Prostate gland (tissue), 2 donors: ENCODE measurements at regions not wholly inside any gene's neighbourhood (a gene's known extent, or its start where the extent isn't known, plus 50 kb on each side); places are given as distances from the start of the nearest gene placed in this dataset.

Experiments used
- DNase-seq: peaks from one replicate; pipeline ENCODE4 v3.0.0-alpha.2; 2019; ENCODE audit warnings: low spot score
- H3K27ac ChIP-seq, 2 donors: fragments of 200-600 bp; sonication (generic); 2 replicates each; pipeline ENCODE4 v1.5.1; 2017 to 2019
- H3K27me3 ChIP-seq: fragments of 200-600 bp; sonication (generic); replicated peaks from 2 replicates; pipeline ENCODE4 v1.5.1; 2019; ENCODE audit not compliant: insufficient read depth
- H3K36me3 ChIP-seq, 2 donors: fragments of 200-600 bp; sonication (generic); 1 replicate in 1 of 2; 2 replicates in 1 of 2; pipeline versions ENCODE4 v1.5.1 to v1.8.1; 2017 to 2019
- H3K4me1 ChIP-seq: fragments of 200-600 bp; sonication (generic); replicated peaks from 2 replicates; pipeline ENCODE4 v1.5.1; 2019
- H3K4me3 ChIP-seq, 2 donors: fragments of 200-600 bp; sonication (generic); 2 replicates each; pipeline ENCODE4 v1.5.1; 2017 to 2019
- H3K9me3 ChIP-seq: fragments of 200-600 bp; sonication (generic); 2 replicates; pipeline ENCODE4 v1.5.1; 2017
- CTCF ChIP-seq, 4 experiments: fragments of 200-600 bp in 2 of 4; fragments of 450-650 bp in 2 of 4; sonication (generic) in 2 of 4; IDR thresholded peaks; 1 replicate in 3 of 4; 2 replicates in 1 of 4; pipeline ENCODE4 v1.5.1; 2016 to 2019; ENCODE audit warnings: antibody characterized with exemption in 4 of 4, mild to moderate bottlenecking in 2 of 4, moderate library complexity in 2 of 4
- POLR2A ChIP-seq: fragments of 450-650 bp; IDR thresholded peaks from one replicate; pipeline ENCODE4 v1.6.1; 2016; ENCODE audit warnings: antibody characterized with exemption, mild to moderate bottlenecking
- POLR2AphosphoS5 ChIP-seq: sonication (generic); formaldehyde crosslinking; IDR thresholded peaks from one replicate; pipeline ENCODE4 v1.6.1; 2017; ENCODE audit warnings: antibody characterized with exemption
- WGBS: methylation state at CpG from one replicate; pipeline ENCODE4 v1.1.5; 2018; 5-methylcytosine and 5-hydroxymethylcytosine counted together
- intact Hi-C: fragments of 100-400 bp; cut with DNase I; formaldehyde crosslinking; loops from one replicate; pipeline ENCODE4 v1.14.2; 2022

GRCh38 chr5:165321912-165322311, 1816.5 kb downstream of the MAT2B start:
- 30% methylated on average over 4 of the region's 4 CpGs for WGBS
- Histone ChIP-seq H3K9me3 (no peaks in the 10 kb centered on the region), H3K4me3 (no peak overlapping the region), H3K27me3 (no peaks in the 10 kb centered on the region), H3K36me3 (no peaks in the 10 kb centered on the region), H3K27ac (no peak overlapping the region), H3K4me1 (no peaks in the 10 kb centered on the region)
- intact Hi-C loops: no loop called here
- DNase-seq: no peak
- TF ChIP-seq POLR2A: no peak
- no peak for TF ChIP-seq POLR2AphosphoS5
- no peak for TF ChIP-seq CTCF (IDR thresholded peaks at IDR 0.05)

GRCh38 chr5:165325221-165325620, 1819.8 kb downstream of the MAT2B start:
- intact Hi-C loops: no loop called here
- Histone ChIP-seq H3K27me3 (no peaks in the 10 kb centered on the region), H3K27ac (no peak overlapping the region), H3K4me3 (no peak overlapping the region), H3K9me3 (no peaks in the 10 kb centered on the region), H3K36me3 (no peaks in the 10 kb centered on the region), H3K4me1 (no peaks in the 10 kb centered on the region)
- no peak for DNase-seq
- WGBS: 90% methylated on average over 1 of the region's 1 CpG
- TF ChIP-seq POLR2AphosphoS5 (no peak), CTCF (IDR thresholded peaks at IDR 0.05) (no peak), POLR2A (no peak)

- Histone ChIP-seq H3K27me3 (no peaks in the 10 kb centered on the region), H3K4me1 (no peaks in the 10 kb centered on the region), H3K9me3 (no peaks in the 10 kb centered on the region), H3K27ac (no peak overlapping the region), H3K36me3 (no peaks in the 10 kb centered on the region), H3K4me3 (no peak overlapping the region)
- 89% methylated on average over 2 of the region's 2 CpGs for WGBS
- intact Hi-C loops: no loop called here
- no peak for DNase-seq
- TF ChIP-seq POLR2A: no peak
- TF ChIP-seq POLR2AphosphoS5: no peak
- TF ChIP-seq CTCF (IDR thresholded peaks at IDR 0.05): no peak
Observed at GRCh38 chr5:165327631-165328030, 1822.2 kb downstream of the MAT2B start.

GRCh38 chr5:165328846-165329245, 1823.4 kb downstream of the MAT2B start:
- Histone ChIP-seq H3K9me3 (no peaks in the 10 kb centered on the region), H3K27ac (no peak overlapping the region), H3K4me1 (no peaks in the 10 kb centered on the region), H3K4me3 (no peak overlapping the region), H3K27me3 (no peaks in the 10 kb centered on the region), H3K36me3 (no peaks in the 10 kb centered on the region)
- DNase-seq: no peak
- intact Hi-C loops: no loop called here
- no peak for TF ChIP-seq CTCF (IDR thresholded peaks at IDR 0.05)
- no peak for TF ChIP-seq POLR2A
- no peak for TF ChIP-seq POLR2AphosphoS5

- DNase-seq: no peak
- 97% methylated on average over 3 of the region's 3 CpGs for WGBS
- H3K9me3 ChIP-seq: no peaks in the 10 kb centered on the region
- no peaks in the 10 kb centered on the region for H3K27me3 ChIP-seq
- no peak overlapping the region for H3K27ac ChIP-seq
- no peaks in the 10 kb centered on the region for H3K4me1 ChIP-seq
- TF ChIP-seq POLR2A (no peak), CTCF (IDR thresholded peaks at IDR 0.05) (no peak)
- intact Hi-C loops: no loop called here
- no peaks in the 10 kb centered on the region for H3K36me3 ChIP-seq
- H3K4me3 ChIP-seq: no peak overlapping the region
Observed at GRCh38 chr5:165333623-165334022, 1828.2 kb downstream of the MAT2B start.
